ENCODE measurements at regions not wholly inside any gene's neighbourhood (a gene's known extent, or its start where the extent isn't known, plus 50 kb on each side); places are given as distances from the start of the nearest gene placed in this dataset.

GRCh38 chr21:36582271-36582670 lies 102.3 kb upstream of the CLDN14 start:
- TF ChIP-seq, protein P1, sequence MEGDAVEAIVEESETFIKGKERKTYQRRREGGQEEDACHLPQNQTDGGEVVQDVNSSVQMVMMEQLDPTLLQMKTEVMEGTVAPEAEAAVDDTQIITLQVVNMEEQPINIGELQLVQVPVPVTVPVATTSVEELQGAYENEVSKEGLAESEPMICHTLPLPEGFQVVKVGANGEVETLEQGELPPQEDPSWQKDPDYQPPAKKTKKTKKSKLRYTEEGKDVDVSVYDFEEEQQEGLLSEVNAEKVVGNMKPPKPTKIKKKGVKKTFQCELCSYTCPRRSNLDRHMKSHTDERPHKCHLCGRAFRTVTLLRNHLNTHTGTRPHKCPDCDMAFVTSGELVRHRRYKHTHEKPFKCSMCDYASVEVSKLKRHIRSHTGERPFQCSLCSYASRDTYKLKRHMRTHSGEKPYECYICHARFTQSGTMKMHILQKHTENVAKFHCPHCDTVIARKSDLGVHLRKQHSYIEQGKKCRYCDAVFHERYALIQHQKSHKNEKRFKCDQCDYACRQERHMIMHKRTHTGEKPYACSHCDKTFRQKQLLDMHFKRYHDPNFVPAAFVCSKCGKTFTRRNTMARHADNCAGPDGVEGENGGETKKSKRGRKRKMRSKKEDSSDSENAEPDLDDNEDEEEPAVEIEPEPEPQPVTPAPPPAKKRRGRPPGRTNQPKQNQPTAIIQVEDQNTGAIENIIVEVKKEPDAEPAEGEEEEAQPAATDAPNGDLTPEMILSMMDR (IDR thresholded peaks at IDR 0.05; ENCODE audit: low read depth, low read length, missing input control), result no peak
- TF ChIP-seq REST (IDR thresholded peaks at IDR 0.05) (no peak), ATF3 (IDR thresholded peaks at IDR 0.05) (no peak)

Measured in liver (tissue), 3 donors.